Lower lobe of right lung (tissue), 2 donors: ENCODE measurements at regions not wholly inside any gene's neighbourhood (a gene's known extent, or its start where the extent isn't known, plus 50 kb on each side); places are given as distances from the start of the nearest gene placed in this dataset.
A peak's percentile ranks its signal among the peaks of the same experiment; 100 is the strongest.

Source experiments
- ATAC-seq, 2 donors: fragments of 200-7000 bp; cut with Tn5 transposase; one replicate each; pipeline ENCODE4 v1.9.1; 2020 to 2022; ENCODE audit warnings: mild to moderate bottlenecking in 2 of 2, moderate library complexity in 2 of 2
- DNase-seq: peaks from one replicate; pipeline ENCODE4 v3.0.0-alpha.2; 2020
- H3K27ac ChIP-seq: fragments of 200-600 bp; one replicate; pipeline ENCODE4 v1.8.0; 2022
- H3K27me3 ChIP-seq: fragments of 200-600 bp; one replicate; pipeline ENCODE4 v1.8.0; 2022; ENCODE audit warnings: low read depth
- H3K36me3 ChIP-seq: fragments of 200-600 bp; one replicate; pipeline ENCODE4 v1.8.0; 2022; ENCODE audit warnings: mild to moderate bottlenecking
- H3K4me1 ChIP-seq: fragments of 200-600 bp; one replicate; pipeline ENCODE4 v1.8.0; 2022
- H3K4me3 ChIP-seq: fragments of 200-600 bp; one replicate; pipeline ENCODE4 v1.8.0; 2022; ENCODE audit warnings: mild to moderate bottlenecking
- H3K9me3 ChIP-seq: fragments of 200-600 bp; one replicate; pipeline ENCODE4 v1.8.0; 2022
- CTCF ChIP-seq: fragments of 200-600 bp; IDR thresholded peaks from one replicate; pipeline ENCODE4 v1.8.0; 2022; ENCODE audit warnings: antibody characterized with exemption, mild to moderate bottlenecking
- intact Hi-C: fragments of 100-400 bp; cut with DNase I; formaldehyde crosslinking; loops from one replicate; pipeline ENCODE4 v1.11.0; 2022
- donor health status: DM: no; HTN: yes; CAD: no; lungs with severe emphysema.

- intact Hi-C loops, result no loop called here
- H3K36me3 ChIP-seq, result no peaks in the 10 kb centered on the region
- ATAC-seq (no peak), DNase-seq (no peak)
- no peaks in the 10 kb centered on the region for H3K4me1 ChIP-seq
- H3K27me3 ChIP-seq, result no peaks in the 10 kb centered on the region
- TF ChIP-seq CTCF, result no peak
- H3K27ac ChIP-seq, result no peak overlapping the region
- no peaks in the 10 kb centered on the region for H3K9me3 ChIP-seq
- no peak overlapping the region for H3K4me3 ChIP-seq
These were observed 127.7 kb downstream of the ADAMTS15 start for GRCh38 chr11:130576146-130576545.

- no peak for TF ChIP-seq CTCF
- Histone ChIP-seq H3K9me3 (no peaks in the 10 kb centered on the region), H3K36me3 (no peaks in the 10 kb centered on the region), H3K27me3 (no peaks in the 10 kb centered on the region), H3K27ac (no peak overlapping the region), H3K4me1 (no peaks in the 10 kb centered on the region), H3K4me3 (no peak overlapping the region)
- ATAC-seq (no peak), DNase-seq (no peak)
- intact Hi-C loops, result no loop called here
These were observed 130.4 kb downstream of the ADAMTS15 start for GRCh38 chr11:130578738-130579368.

- no peak for TF ChIP-seq CTCF
- Histone ChIP-seq H3K27ac (peak overlapping the region; percentile 31), H3K4me3 (no peak overlapping the region), H3K36me3 (no peaks in the 10 kb centered on the region), H3K4me1 (no peaks in the 10 kb centered on the region), H3K27me3 (no peaks in the 10 kb centered on the region), H3K9me3 (no peaks in the 10 kb centered on the region)
- ATAC-seq (peak; percentile 8 to 38), DNase-seq (no peak)
- intact Hi-C loops, result no loop called here
These were observed 131.9 kb downstream of the ADAMTS15 start for GRCh38 chr11:130580372-130580771.

- H3K27ac ChIP-seq, result no peak overlapping the region
- TF ChIP-seq CTCF, result no peak
- ATAC-seq, result peak; percentile 15 to 41
- H3K4me3 ChIP-seq, result no peak overlapping the region
- H3K36me3 ChIP-seq, result no peaks in the 10 kb centered on the region
- no peaks in the 10 kb centered on the region for H3K4me1 ChIP-seq
- intact Hi-C loops, result no loop called here
- no peak for DNase-seq
- no peaks in the 10 kb centered on the region for H3K27me3 ChIP-seq
- H3K9me3 ChIP-seq, result no peaks in the 10 kb centered on the region
These were observed 132.5 kb downstream of the ADAMTS15 start for GRCh38 chr11:130580891-130581492.

GRCh38 chr11:130581646-130582045 lies 133.2 kb downstream of the ADAMTS15 start:
- no peak overlapping the region for H3K4me3 ChIP-seq
- DNase-seq (no peak), ATAC-seq (no peak)
- H3K27me3 ChIP-seq, result no peaks in the 10 kb centered on the region
- no peaks in the 10 kb centered on the region for H3K4me1 ChIP-seq
- peak overlapping the region; percentile 51 for H3K27ac ChIP-seq
- intact Hi-C loops, result no loop called here
- H3K9me3 ChIP-seq, result no peaks in the 10 kb centered on the region
- H3K36me3 ChIP-seq, result no peaks in the 10 kb centered on the region
- TF ChIP-seq CTCF, result no peak
